ENCODE measurements at regions not wholly inside any gene's neighbourhood (a gene's known extent, or its start where the extent isn't known, plus 50 kb on each side); places are given as distances from the start of the nearest gene placed in this dataset.

DNA sequence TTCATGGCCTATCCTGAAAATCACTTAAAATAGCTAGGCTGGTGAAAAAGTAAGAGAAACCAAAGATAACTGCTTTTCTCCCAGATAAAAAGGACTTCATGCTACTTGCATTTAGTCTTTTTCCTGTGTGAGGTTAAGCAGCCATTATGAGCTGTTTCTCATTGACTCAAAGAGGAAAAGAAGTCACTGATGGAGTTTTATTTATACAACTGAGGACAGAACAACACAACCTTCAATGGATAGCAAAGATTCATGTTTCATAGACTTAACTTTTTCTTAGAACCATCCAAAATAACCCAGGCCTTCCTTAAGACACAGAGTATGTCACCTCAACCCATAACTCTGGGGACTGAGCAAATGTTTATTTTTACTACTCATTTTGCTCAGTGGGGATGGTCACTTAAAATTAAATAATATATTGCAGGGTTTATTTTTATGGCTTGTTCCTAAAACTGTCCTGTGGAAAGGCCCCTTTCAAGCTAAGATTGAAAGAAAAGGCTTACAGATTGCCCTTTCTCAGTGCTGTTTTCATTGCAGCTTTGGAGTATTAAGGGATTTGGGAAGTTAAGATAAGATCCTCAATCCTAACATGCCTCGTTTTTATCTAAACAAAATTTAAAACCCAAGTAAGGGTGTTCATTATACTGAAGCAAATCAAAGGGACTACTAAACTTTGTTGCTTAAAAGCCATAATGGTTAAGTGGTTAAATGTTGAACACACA is 252.6 kb upstream of the MAD2L1 start:
- TF ChIP-seq POLR2A (IDR thresholded peaks at IDR 0.05): no peak
- TF ChIP-seq, protein P1, sequence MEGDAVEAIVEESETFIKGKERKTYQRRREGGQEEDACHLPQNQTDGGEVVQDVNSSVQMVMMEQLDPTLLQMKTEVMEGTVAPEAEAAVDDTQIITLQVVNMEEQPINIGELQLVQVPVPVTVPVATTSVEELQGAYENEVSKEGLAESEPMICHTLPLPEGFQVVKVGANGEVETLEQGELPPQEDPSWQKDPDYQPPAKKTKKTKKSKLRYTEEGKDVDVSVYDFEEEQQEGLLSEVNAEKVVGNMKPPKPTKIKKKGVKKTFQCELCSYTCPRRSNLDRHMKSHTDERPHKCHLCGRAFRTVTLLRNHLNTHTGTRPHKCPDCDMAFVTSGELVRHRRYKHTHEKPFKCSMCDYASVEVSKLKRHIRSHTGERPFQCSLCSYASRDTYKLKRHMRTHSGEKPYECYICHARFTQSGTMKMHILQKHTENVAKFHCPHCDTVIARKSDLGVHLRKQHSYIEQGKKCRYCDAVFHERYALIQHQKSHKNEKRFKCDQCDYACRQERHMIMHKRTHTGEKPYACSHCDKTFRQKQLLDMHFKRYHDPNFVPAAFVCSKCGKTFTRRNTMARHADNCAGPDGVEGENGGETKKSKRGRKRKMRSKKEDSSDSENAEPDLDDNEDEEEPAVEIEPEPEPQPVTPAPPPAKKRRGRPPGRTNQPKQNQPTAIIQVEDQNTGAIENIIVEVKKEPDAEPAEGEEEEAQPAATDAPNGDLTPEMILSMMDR (IDR thresholded peaks at IDR 0.05 in 4 of 5, conservative IDR thresholded peaks at IDR 0.05 in 1 of 5): no peak
